Left kidney (tissue), 1 donor: ENCODE measurements at regions not wholly inside any gene's neighbourhood (a gene's known extent, or its start where the extent isn't known, plus 50 kb on each side); places are given as distances from the start of the nearest gene placed in this dataset.

Experiments
- DNase-seq: peaks from one replicate; pipeline ENCODE4 v3.0.0-alpha.2; 2013

- DNase-seq, result no peak
Observed at GRCh38 chr12:16681196-16681595, 75.2 kb upstream of the LMO3 start.

- DNase-seq, result no peak
Observed at GRCh38 chr12:16675438-16675837, 69.5 kb upstream of the LMO3 start.

GRCh38 chr12:16674885-16675284, 68.9 kb upstream of the LMO3 start:
- DNase-seq, result no peak

- DNase-seq, result no peak
Observed at GRCh38 chr12:16670456-16671050, 64.6 kb upstream of the LMO3 start.

DNA sequence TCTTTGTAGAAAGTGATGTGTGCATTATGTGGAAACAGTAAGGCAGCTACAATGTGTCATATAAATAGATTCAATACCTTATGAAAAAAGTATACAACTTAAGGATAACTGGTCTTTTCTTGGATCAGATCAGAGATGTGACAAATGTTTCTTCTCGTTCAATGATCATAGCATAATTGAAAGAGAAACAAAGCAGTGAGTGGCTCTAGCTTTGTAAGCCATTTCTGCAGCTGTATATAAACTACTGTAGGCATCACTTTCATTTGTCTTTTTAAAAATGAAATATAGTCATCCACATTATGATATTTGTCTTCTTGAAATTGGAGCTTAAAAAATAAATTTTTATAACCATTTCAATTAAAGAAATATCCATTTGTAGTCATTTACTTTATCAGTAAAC, 63.8 kb upstream of the LMO3 start:
- no peak for DNase-seq

- no peak for DNase-seq
Observed at GRCh38 chr12:16668198-16668597, 62.2 kb upstream of the LMO3 start.

DNA sequence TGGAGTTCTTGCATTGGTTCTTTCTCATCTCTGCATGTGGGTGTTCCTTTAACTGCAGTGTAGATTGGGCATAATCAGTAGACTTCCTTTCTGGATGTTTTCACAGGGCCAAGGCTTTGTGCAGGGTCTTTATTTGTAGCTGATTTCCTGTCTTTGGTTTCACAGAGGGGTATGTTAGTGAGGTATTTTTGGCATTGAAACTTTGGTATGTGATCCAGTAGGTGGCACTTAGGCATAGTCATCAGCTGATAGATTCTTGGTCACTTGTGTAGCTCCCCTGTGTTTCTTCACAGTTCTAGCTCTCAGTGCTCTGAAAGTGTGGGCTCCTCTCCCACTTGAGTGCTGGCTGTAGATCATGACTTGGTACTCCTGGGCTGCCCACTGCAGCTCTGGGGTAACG, 52.7 kb upstream of the LMO3 start:
- DNase-seq, result no peak
